Stimulated activated memory B cell treated with anti-CD40 and anti-IgM and Interleukin-4, amounts not matched to agents 10 μg/mL and 1 μg/mL and 100 μg/mL, for 72 hours (primary cell): ENCODE measurements at regions not wholly inside any gene's neighbourhood (a gene's known extent, or its start where the extent isn't known, plus 50 kb on each side); places are given as distances from the start of the nearest gene placed in this dataset.

Experiments used
- ATAC-seq: fragments of 150-1000 bp; cut with Tn5 transposase; 2 replicates; pipeline ENCODE4 v1.10.0; 2021
- H3K27ac Mint-ChIP-seq: one replicate; pipeline ENCODE4 v1.8.0; 2022; ENCODE audit warnings: mild to moderate bottlenecking, mixed read lengths
- H3K27me3 Mint-ChIP-seq: one replicate; pipeline ENCODE4 v1.8.0; 2022; ENCODE audit warnings: mixed read lengths
- H3K36me3 Mint-ChIP-seq: one replicate; pipeline ENCODE4 v1.8.0; 2022; ENCODE audit warnings: mixed read lengths
- H3K4me1 Mint-ChIP-seq: one replicate; pipeline ENCODE4 v1.8.0; 2022; ENCODE audit warnings: mixed read lengths
- H3K4me3 Mint-ChIP-seq: one replicate; pipeline ENCODE4 v1.8.0; 2022; ENCODE audit warnings: mild to moderate bottlenecking, moderate library complexity, mixed read lengths
- H3K9me3 Mint-ChIP-seq: one replicate; pipeline ENCODE4 v1.8.0; 2022; ENCODE audit warnings: mixed read lengths

- ATAC-seq, result no peak
- no peak overlapping the region for H3K27ac Mint-ChIP-seq
- peaks cover 3% of the 10 kb centered on the region for H3K9me3 Mint-ChIP-seq
- no peak overlapping the region for H3K4me3 Mint-ChIP-seq
- no peaks in the 10 kb centered on the region for H3K36me3 Mint-ChIP-seq
- H3K27me3 Mint-ChIP-seq, result no peaks in the 10 kb centered on the region
- no peaks in the 10 kb centered on the region for H3K4me1 Mint-ChIP-seq
Measured at GRCh38 chr18:40075616-40076015, 1879.4 kb upstream of the PIK3C3 start.

- Mint-ChIP-seq H3K4me3 (no peak overlapping the region), H3K4me1 (no peaks in the 10 kb centered on the region), H3K27me3 (no peaks in the 10 kb centered on the region), H3K36me3 (no peaks in the 10 kb centered on the region), H3K27ac (no peak overlapping the region), H3K9me3 (peaks cover 8% of the 10 kb centered on the region)
- no peak for ATAC-seq
Measured at GRCh38 chr18:40072761-40073160, 1882.3 kb upstream of the PIK3C3 start.

- no peak overlapping the region for H3K4me3 Mint-ChIP-seq
- H3K27ac Mint-ChIP-seq, result no peak overlapping the region
- no peak for ATAC-seq
- H3K9me3 Mint-ChIP-seq, result peaks cover 8% of the 10 kb centered on the region
- H3K27me3 Mint-ChIP-seq, result no peaks in the 10 kb centered on the region
- H3K36me3 Mint-ChIP-seq, result no peaks in the 10 kb centered on the region
- H3K4me1 Mint-ChIP-seq, result no peaks in the 10 kb centered on the region
Measured at GRCh38 chr18:40066368-40066767, 1888.7 kb upstream of the PIK3C3 start.

- Mint-ChIP-seq H3K4me1 (no peaks in the 10 kb centered on the region), H3K9me3 (no peaks in the 10 kb centered on the region), H3K36me3 (no peaks in the 10 kb centered on the region), H3K27ac (no peak overlapping the region), H3K27me3 (no peaks in the 10 kb centered on the region), H3K4me3 (no peak overlapping the region)
- no peak for ATAC-seq
Measured at GRCh38 chr18:40063488-40063887, 1891.5 kb upstream of the PIK3C3 start.

- H3K9me3 Mint-ChIP-seq, result no peaks in the 10 kb centered on the region
- H3K27me3 Mint-ChIP-seq, result no peaks in the 10 kb centered on the region
- H3K4me1 Mint-ChIP-seq, result no peaks in the 10 kb centered on the region
- no peak overlapping the region for H3K4me3 Mint-ChIP-seq
- ATAC-seq, result no peak
- H3K27ac Mint-ChIP-seq, result no peak overlapping the region
- no peaks in the 10 kb centered on the region for H3K36me3 Mint-ChIP-seq
Measured at GRCh38 chr18:40061086-40061485, 1893.9 kb upstream of the PIK3C3 start.

- Mint-ChIP-seq H3K4me1 (no peaks in the 10 kb centered on the region), H3K9me3 (no peaks in the 10 kb centered on the region), H3K27me3 (no peaks in the 10 kb centered on the region), H3K36me3 (no peaks in the 10 kb centered on the region), H3K4me3 (no peak overlapping the region), H3K27ac (no peak overlapping the region)
- ATAC-seq, result no peak
Measured at GRCh38 chr18:40060562-40060961, 1894.5 kb upstream of the PIK3C3 start.

GRCh38 chr18:40058811-40059570 is 1896.0 kb upstream of the PIK3C3 start:
- no peaks in the 10 kb centered on the region for H3K9me3 Mint-ChIP-seq

GRCh38 chr18:40056079-40056692 is 1898.8 kb upstream of the PIK3C3 start:
- Mint-ChIP-seq H3K36me3 (no peaks in the 10 kb centered on the region), H3K4me3 (no peak overlapping the region), H3K27me3 (no peaks in the 10 kb centered on the region), H3K27ac (no peak overlapping the region), H3K4me1 (no peaks in the 10 kb centered on the region), H3K9me3 (peaks cover 2% of the 10 kb centered on the region)
- ATAC-seq, result no peak

More at GRCh38 chr18:40058811-40059570, 1896.0 kb upstream of the PIK3C3 start:
- no peak overlapping the region for H3K4me3 Mint-ChIP-seq
- no peak overlapping the region for H3K27ac Mint-ChIP-seq
- H3K4me1 Mint-ChIP-seq, result no peaks in the 10 kb centered on the region
- ATAC-seq, result no peak
- H3K27me3 Mint-ChIP-seq, result no peaks in the 10 kb centered on the region
- no peaks in the 10 kb centered on the region for H3K36me3 Mint-ChIP-seq

- Mint-ChIP-seq H3K27ac (no peak overlapping the region), H3K4me1 (no peaks in the 10 kb centered on the region), H3K4me3 (no peak overlapping the region), H3K36me3 (no peaks in the 10 kb centered on the region), H3K9me3 (peaks cover 2% of the 10 kb centered on the region), H3K27me3 (no peaks in the 10 kb centered on the region)
- no peak for ATAC-seq
Measured at GRCh38 chr18:40055262-40055661, 1899.8 kb upstream of the PIK3C3 start.

- no peaks in the 10 kb centered on the region for H3K27me3 Mint-ChIP-seq
- H3K9me3 Mint-ChIP-seq, result peaks cover 2% of the 10 kb centered on the region
- ATAC-seq, result no peak
- H3K27ac Mint-ChIP-seq, result no peak overlapping the region
- H3K4me3 Mint-ChIP-seq, result no peak overlapping the region
- H3K36me3 Mint-ChIP-seq, result no peaks in the 10 kb centered on the region
- H3K4me1 Mint-ChIP-seq, result no peaks in the 10 kb centered on the region
Measured at GRCh38 chr18:40049716-40050115, 1905.3 kb upstream of the PIK3C3 start.

GRCh38 chr18:40048886-40049650 is 1906.0 kb upstream of the PIK3C3 start:
- Mint-ChIP-seq H3K4me1 (no peaks in the 10 kb centered on the region), H3K4me3 (no peak overlapping the region), H3K9me3 (peaks cover 2% of the 10 kb centered on the region), H3K36me3 (no peaks in the 10 kb centered on the region), H3K27me3 (no peaks in the 10 kb centered on the region), H3K27ac (no peak overlapping the region)
- no peak for ATAC-seq

GRCh38 chr18:40048253-40048652 is 1906.8 kb upstream of the PIK3C3 start:
- Mint-ChIP-seq H3K27me3 (no peaks in the 10 kb centered on the region), H3K36me3 (no peaks in the 10 kb centered on the region), H3K4me3 (no peak overlapping the region), H3K4me1 (no peaks in the 10 kb centered on the region), H3K27ac (no peak overlapping the region), H3K9me3 (peaks cover 2% of the 10 kb centered on the region)
- no peak for ATAC-seq

- Mint-ChIP-seq H3K4me1 (no peaks in the 10 kb centered on the region), H3K36me3 (no peaks in the 10 kb centered on the region), H3K4me3 (no peak overlapping the region), H3K27ac (no peak overlapping the region), H3K27me3 (no peaks in the 10 kb centered on the region), H3K9me3 (no peaks in the 10 kb centered on the region)
- no peak for ATAC-seq
Measured at GRCh38 chr18:40046596-40046995, 1908.4 kb upstream of the PIK3C3 start.

GRCh38 chr18:40041951-40042350 is 1913.1 kb upstream of the PIK3C3 start:
- no peaks in the 10 kb centered on the region for H3K4me1 Mint-ChIP-seq
- H3K27me3 Mint-ChIP-seq, result no peaks in the 10 kb centered on the region
- no peak overlapping the region for H3K27ac Mint-ChIP-seq
- no peak overlapping the region for H3K4me3 Mint-ChIP-seq
- no peaks in the 10 kb centered on the region for H3K36me3 Mint-ChIP-seq
- no peak for ATAC-seq
- peaks cover 5% of the 10 kb centered on the region for H3K9me3 Mint-ChIP-seq

GRCh38 chr18:40040574-40040973 is 1914.5 kb upstream of the PIK3C3 start:
- Mint-ChIP-seq H3K27ac (no peak overlapping the region), H3K4me3 (no peak overlapping the region), H3K4me1 (no peaks in the 10 kb centered on the region), H3K36me3 (no peaks in the 10 kb centered on the region), H3K27me3 (no peaks in the 10 kb centered on the region), H3K9me3 (peaks cover 5% of the 10 kb centered on the region)
- no peak for ATAC-seq

- H3K4me3 Mint-ChIP-seq, result no peak overlapping the region
- no peaks in the 10 kb centered on the region for H3K27me3 Mint-ChIP-seq
- ATAC-seq, result no peak
- H3K9me3 Mint-ChIP-seq, result peaks cover 5% of the 10 kb centered on the region
- no peaks in the 10 kb centered on the region for H3K36me3 Mint-ChIP-seq
- H3K4me1 Mint-ChIP-seq, result no peaks in the 10 kb centered on the region
- no peak overlapping the region for H3K27ac Mint-ChIP-seq
Measured at GRCh38 chr18:40037356-40037755, 1917.7 kb upstream of the PIK3C3 start.
